Hepatocyte (in vitro differentiated cells): ENCODE measurements at regions not wholly inside any gene's neighbourhood (a gene's known extent, or its start where the extent isn't known, plus 50 kb on each side); places are given as distances from the start of the nearest gene placed in this dataset.
A peak's percentile ranks its signal among the peaks of the same experiment; 100 is the strongest.

ENCODE experiments used
- DNase-seq: peaks from one replicate; pipeline ENCODE4 v3.0.0-alpha.2; 2016; ENCODE audit warnings: low spot score
- H2AFZ ChIP-seq: fragments of 200-600 bp; sonication (generic); 2 replicates; pipeline ENCODE4 v1.6.0; 2016; ENCODE audit warnings: antibody characterized with exemption, mild to moderate bottlenecking
- H3K27ac ChIP-seq: fragments of 200-600 bp; sonication (generic); 2 replicates; pipeline ENCODE4 v1.5.1; 2016; ENCODE audit warnings: mild to moderate bottlenecking
- H3K27me3 ChIP-seq: fragments of 200-600 bp; sonication (generic); 2 replicates; pipeline ENCODE4 v1.6.1; 2016
- H3K36me3 ChIP-seq: fragments of 200-600 bp; sonication (generic); replicated peaks from 2 replicates; pipeline ENCODE4 v1.5.1; 2016; ENCODE audit warnings: low read depth; ENCODE audit not compliant: insufficient read depth
- H3K4me1 ChIP-seq: fragments of 200-600 bp; sonication (generic); 2 replicates; pipeline ENCODE4 v1.5.1; 2016; ENCODE audit warnings: mild to moderate bottlenecking, moderate library complexity; ENCODE audit not compliant: insufficient read depth
- H3K4me2 ChIP-seq: fragments of 200-600 bp; sonication (generic); 2 replicates; pipeline ENCODE4 v1.6.0; 2016
- H3K4me3 ChIP-seq: fragments of 200-600 bp; sonication (generic); 2 replicates; pipeline ENCODE4 v1.5.1; 2016; ENCODE audit warnings: mild to moderate bottlenecking
- H3K79me2 ChIP-seq: fragments of 200-600 bp; sonication (generic); 2 replicates; pipeline ENCODE4 v1.6.0; 2017; ENCODE audit warnings: mild to moderate bottlenecking
- H3K9me2 ChIP-seq: fragments of 200-600 bp; sonication (generic); replicated peaks from 2 replicates; pipeline ENCODE4 v1.6.0; 2017; ENCODE audit warnings: mild to moderate bottlenecking; ENCODE audit not compliant: insufficient read depth
- H3K9me3 ChIP-seq: fragments of 200-600 bp; sonication (generic); 2 replicates; pipeline ENCODE4 v1.5.1; 2016; ENCODE audit warnings: low read depth, mild to moderate bottlenecking
- H4K20me1 ChIP-seq: fragments of 200-600 bp; sonication (generic); 2 replicates; pipeline ENCODE4 v1.6.0; 2016; ENCODE audit warnings: mild to moderate bottlenecking; ENCODE audit not compliant: insufficient read depth, poor library complexity, severe bottlenecking
- EZH2 ChIP-seq: fragments of 200-600 bp; sonication (generic); IDR thresholded peaks from 2 replicates; pipeline ENCODE4 v1.6.1; 2016; ENCODE audit warnings: antibody characterized with exemption, mild to moderate bottlenecking, borderline replicate concordance
- EZH2phosphoT487 ChIP-seq: fragments of 200-600 bp; sonication (generic); IDR thresholded peaks from one replicate; pipeline ENCODE4 v1.6.1; 2018; ENCODE audit warnings: antibody characterized with exemption, mild to moderate bottlenecking, low read depth, moderate library complexity; ENCODE audit not compliant: unreplicated experiment, severe bottlenecking
- WGBS: methylation state at CpG from one replicate; pipeline ENCODE4 v1.1.6; 2016; ENCODE audit warnings: low lambda C conversion rate; ENCODE audit errors: missing lambda C conversion rate; 5-methylcytosine and 5-hydroxymethylcytosine counted together
- TF ChIP-seq, protein P1 (sequence below): fragments of 200-600 bp; sonication (generic); IDR thresholded peaks from 2 replicates; pipeline ENCODE4 v1.5.1; 2016; ENCODE audit warnings: antibody characterized with exemption, mild to moderate bottlenecking; ENCODE audit not compliant: poor library complexity

DNA sequence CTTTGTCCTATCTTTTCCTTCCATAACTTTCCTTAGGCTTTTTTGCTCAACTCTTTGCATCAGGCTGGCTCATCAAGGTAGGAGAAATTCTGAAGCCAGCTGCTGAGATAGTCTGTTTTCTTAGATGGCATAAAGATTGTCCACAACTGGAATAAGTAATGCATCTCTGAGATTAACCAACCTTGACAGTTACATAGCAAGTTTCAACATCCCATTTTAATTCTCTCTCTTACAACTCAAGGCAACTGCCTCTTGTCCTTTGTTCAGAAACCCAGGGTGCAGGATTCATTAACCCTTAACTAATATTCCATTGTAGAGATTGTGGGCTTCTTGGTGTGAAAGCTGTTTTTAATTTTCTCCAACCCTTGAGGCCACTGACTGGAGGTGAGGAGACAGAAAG lies 239.2 kb downstream of the LACC1 start:
- H3K79me2 ChIP-seq: no peaks in the 10 kb centered on the region
- no peak overlapping the region for H3K4me3 ChIP-seq
- H3K9me2 ChIP-seq: no peaks in the 10 kb centered on the region
- peaks cover 30% of the 10 kb centered on the region for H3K4me1 ChIP-seq
- H3K9me3 ChIP-seq: peaks cover 5% of the 10 kb centered on the region
- H3K27me3 ChIP-seq: no peaks in the 10 kb centered on the region
- H3K27ac ChIP-seq: peak overlapping the region; percentile 87
- no peaks in the 10 kb centered on the region for H3K36me3 ChIP-seq
- no peaks in the 10 kb centered on the region for H4K20me1 ChIP-seq
- no peak overlapping the region for H3K4me2 ChIP-seq
- TF ChIP-seq EZH2phosphoT487 (no peak), EZH2 (no peak)
- TF ChIP-seq, protein P1, sequence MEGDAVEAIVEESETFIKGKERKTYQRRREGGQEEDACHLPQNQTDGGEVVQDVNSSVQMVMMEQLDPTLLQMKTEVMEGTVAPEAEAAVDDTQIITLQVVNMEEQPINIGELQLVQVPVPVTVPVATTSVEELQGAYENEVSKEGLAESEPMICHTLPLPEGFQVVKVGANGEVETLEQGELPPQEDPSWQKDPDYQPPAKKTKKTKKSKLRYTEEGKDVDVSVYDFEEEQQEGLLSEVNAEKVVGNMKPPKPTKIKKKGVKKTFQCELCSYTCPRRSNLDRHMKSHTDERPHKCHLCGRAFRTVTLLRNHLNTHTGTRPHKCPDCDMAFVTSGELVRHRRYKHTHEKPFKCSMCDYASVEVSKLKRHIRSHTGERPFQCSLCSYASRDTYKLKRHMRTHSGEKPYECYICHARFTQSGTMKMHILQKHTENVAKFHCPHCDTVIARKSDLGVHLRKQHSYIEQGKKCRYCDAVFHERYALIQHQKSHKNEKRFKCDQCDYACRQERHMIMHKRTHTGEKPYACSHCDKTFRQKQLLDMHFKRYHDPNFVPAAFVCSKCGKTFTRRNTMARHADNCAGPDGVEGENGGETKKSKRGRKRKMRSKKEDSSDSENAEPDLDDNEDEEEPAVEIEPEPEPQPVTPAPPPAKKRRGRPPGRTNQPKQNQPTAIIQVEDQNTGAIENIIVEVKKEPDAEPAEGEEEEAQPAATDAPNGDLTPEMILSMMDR: no peak
- no peak overlapping the region for H2AFZ ChIP-seq
- DNase-seq: no peak

DNA sequence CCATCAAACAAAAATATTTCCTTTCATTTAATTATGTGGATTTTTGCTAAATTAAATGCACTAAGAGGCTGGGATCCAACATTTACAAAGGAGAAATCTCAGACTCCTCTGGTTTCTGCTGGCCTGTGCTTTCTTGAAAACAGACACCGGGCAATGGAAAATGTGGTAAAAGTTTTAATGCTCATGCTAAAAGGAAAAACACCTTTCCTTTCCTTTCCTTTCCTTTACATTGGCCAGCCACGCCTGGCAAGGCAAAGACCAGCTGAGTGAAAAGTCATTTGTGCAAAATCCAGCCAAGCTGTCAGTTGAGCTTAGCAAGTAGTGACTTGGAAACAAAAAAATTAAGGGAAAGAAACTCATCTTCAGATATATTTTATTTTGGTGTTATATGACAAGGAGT lies 240.3 kb downstream of the LACC1 start:
- H4K20me1 ChIP-seq: no peaks in the 10 kb centered on the region
- peaks cover 30% of the 10 kb centered on the region for H3K4me1 ChIP-seq
- no peak overlapping the region for H3K4me3 ChIP-seq
- H3K4me2 ChIP-seq: no peak overlapping the region
- H3K36me3 ChIP-seq: no peaks in the 10 kb centered on the region
- WGBS: 78% methylated on average over 2 of the region's 2 CpGs
- no peaks in the 10 kb centered on the region for H3K79me2 ChIP-seq
- H3K9me3 ChIP-seq: peaks cover 5% of the 10 kb centered on the region
- no peak for DNase-seq
- H3K27me3 ChIP-seq: no peaks in the 10 kb centered on the region
- H2AFZ ChIP-seq: no peak overlapping the region
- peak overlapping the region; percentile 87 for H3K27ac ChIP-seq
- TF ChIP-seq, protein P1: no peak
- TF ChIP-seq EZH2phosphoT487: no peak
- no peak for TF ChIP-seq EZH2
- no peaks in the 10 kb centered on the region for H3K9me2 ChIP-seq

DNA sequence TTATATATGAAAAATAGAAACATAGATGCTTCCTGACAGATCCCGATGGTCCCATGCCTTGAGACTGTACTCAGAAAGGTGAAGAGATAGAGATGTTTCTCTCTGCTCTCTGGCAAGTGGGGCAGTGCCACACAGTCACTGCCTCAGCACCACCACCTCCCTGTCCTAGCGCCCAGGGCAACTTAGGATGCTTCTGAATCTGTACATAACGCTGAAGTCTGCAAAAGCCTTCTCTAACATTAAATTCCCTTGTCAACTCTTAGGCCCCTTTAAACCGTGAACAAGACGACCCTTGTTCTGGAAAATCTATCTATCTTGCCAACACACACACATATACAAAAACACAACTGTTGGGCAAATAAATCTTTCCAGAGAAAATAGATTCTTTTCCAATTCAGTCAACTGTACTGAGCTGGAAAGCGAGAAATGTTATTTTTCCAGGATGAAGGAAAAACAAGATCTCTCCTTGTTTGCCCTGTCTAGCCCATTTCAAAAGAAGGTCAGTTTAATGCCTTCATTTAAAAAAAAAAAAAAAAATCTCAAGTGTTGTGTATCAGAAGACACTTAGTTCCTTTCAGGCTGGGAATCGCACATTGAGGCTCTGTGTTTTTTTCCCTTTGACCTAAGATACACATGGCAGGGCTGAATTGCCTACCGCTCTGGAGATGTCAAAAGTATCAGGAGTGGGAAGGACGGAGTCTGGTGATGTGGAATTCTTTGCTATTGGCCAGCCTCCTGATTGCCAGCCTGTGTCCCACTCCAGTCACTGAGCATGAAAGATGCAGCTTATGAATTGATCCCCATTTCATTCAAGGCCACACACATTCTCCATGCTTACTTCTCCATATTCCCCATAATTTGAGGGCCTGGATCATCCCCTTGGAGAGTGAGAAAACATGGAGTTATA lies 241.4 kb downstream of the LACC1 start:
- peaks cover 22% of the 10 kb centered on the region for H3K4me1 ChIP-seq
- no peak for DNase-seq
- TF ChIP-seq EZH2phosphoT487: no peak
- TF ChIP-seq, protein P1: no peak
- TF ChIP-seq EZH2: no peak
- H3K36me3 ChIP-seq: no peaks in the 10 kb centered on the region
- H3K27ac ChIP-seq: peak overlapping the region; percentile 87
- H3K9me2 ChIP-seq: no peaks in the 10 kb centered on the region
- H3K9me3 ChIP-seq: peaks cover 5% of the 10 kb centered on the region
- no peak overlapping the region for H2AFZ ChIP-seq
- no peaks in the 10 kb centered on the region for H4K20me1 ChIP-seq
- H3K4me2 ChIP-seq: no peak overlapping the region
- H3K79me2 ChIP-seq: no peaks in the 10 kb centered on the region
- no peaks in the 10 kb centered on the region for H3K27me3 ChIP-seq
- no peak overlapping the region for H3K4me3 ChIP-seq
- WGBS: 83% methylated on average over 9 of the region's 9 CpGs
